AG04449 (cell line): ENCODE measurements at regions not wholly inside any gene's neighbourhood (a gene's known extent, or its start where the extent isn't known, plus 50 kb on each side); places are given as distances from the start of the nearest gene placed in this dataset.

Experiments used
- CTCF ChIA-PET: fragments of 350-600 bp; formaldehyde crosslinking; extraction: SDS; loops from one replicate; lab custom pipeline; 2021; ENCODE audit warnings: antibody characterized with exemption; lab: Yijun Ruan, JAX
- POLR2A ChIA-PET: fragments of 400-600, 350-600 bp; formaldehyde crosslinking; extraction: SDS; loops from one replicate; lab custom pipeline; 2020; ENCODE audit warnings: antibody characterized with exemption, inconsistent platforms; lab: Yijun Ruan, JAX
- DNase-seq: peaks from one replicate; pipeline ENCODE4 v3.0.0-alpha.2; 2010; ENCODE audit warnings: low read depth, low spot score
- H3K4me3 ChIP-seq: 2 replicates; pipeline ENCODE4 v1.5.1; 2011; ENCODE audit warnings: low read depth, mild to moderate bottlenecking, control low read depth, low read length
- CTCF ChIP-seq: IDR thresholded peaks from one replicate; pipeline ENCODE4 v1.5.1; 2011; ENCODE audit warnings: mild to moderate bottlenecking, moderate library complexity, low read length, control low read depth, inconsistent platforms; ENCODE audit not compliant: insufficient read depth; ENCODE audit errors: missing control alignments

DNA sequence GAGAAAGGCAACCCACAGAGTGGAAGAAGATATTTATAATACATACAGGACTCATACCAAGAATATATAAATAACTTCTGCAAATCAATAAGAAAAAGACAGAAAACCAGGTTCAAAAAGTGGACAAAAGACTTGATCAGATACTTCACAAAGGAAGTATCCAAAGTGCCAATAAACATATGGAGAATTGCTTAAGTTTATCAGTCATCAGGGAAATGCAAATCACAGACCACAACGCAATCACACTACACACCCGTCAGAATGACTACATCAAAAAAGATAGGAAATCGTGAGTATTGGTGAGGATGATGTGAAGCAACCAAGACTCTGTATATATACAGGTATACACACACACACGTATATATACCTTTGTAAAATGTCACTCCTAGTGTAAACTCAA lies 180.6 kb downstream of the FAM43A start:
- TF ChIP-seq CTCF = no peak
- no peak overlapping the region for H3K4me3 ChIP-seq
- POLR2A ChIA-PET = no interaction called here
- DNase-seq = no peak
- CTCF ChIA-PET = no interaction called here

GRCh38 chr3:194867270-194867983 lies 181.7 kb downstream of the FAM43A start:
- DNase-seq = no peak
- CTCF ChIA-PET = no interaction called here
- no peak overlapping the region for H3K4me3 ChIP-seq
- no peak for TF ChIP-seq CTCF
- POLR2A ChIA-PET = no interaction called here

- no peak overlapping the region for H3K4me3 ChIP-seq
- POLR2A ChIA-PET = no interaction called here
- no peak for DNase-seq
- no peak for TF ChIP-seq CTCF
- CTCF ChIA-PET = interaction anchor here (0.7 kb wide), 1 partner anchor 181 kb away, joined by 3 read pairs; no protein-coding TSS in a partner anchor
These were observed 183.1 kb downstream of the FAM43A start for GRCh38 chr3:194868831-194869230.

DNA sequence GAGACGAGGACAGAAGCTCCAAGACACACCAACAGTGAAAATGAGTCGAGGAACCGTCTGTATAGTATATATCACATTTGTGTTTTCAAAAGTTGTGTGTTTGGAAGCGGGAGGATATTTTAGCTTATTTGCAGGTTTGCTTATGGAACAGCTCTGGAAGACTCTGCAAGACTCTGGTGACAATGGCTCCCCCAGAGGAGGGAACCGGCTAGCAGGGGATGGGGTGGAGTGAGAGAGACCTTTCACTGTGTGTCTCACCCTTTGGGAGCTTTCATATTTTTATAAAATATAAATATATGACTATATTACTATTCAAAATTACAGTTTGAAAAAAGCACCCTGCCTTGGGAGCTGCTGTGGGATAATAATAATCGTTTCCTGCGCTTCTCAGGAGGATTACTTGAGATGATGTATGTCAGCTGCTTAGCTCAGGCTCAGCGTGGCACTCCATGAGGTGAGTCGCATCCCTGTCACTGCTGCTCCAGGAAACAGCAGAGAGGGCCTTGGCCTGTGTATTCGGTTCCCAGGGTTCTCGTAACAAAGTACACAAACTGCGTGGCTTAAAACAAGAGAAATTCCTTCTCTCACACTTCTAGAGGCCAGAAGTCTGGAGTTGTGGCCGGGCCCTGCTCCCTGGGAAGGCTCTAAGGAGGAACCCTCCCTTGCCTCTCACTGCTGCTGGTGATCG lies 183.9 kb downstream of the FAM43A start:
- TF ChIP-seq CTCF = no peak
- no peak overlapping the region for H3K4me3 ChIP-seq
- POLR2A ChIA-PET = no interaction called here
- CTCF ChIA-PET = interaction anchor here (0.7 kb wide), 2 partner anchors 18 to 182 kb away, joined by 3 to 4 read pairs; no protein-coding TSS in a partner anchor
- no peak for DNase-seq

- no peak for DNase-seq
- POLR2A ChIA-PET = no interaction called here
- no peak overlapping the region for H3K4me3 ChIP-seq
- TF ChIP-seq CTCF = no peak
- CTCF ChIA-PET = interaction anchor here (1.4 kb wide), 1 partner anchor 236 kb away, joined by 5 read pairs; no protein-coding TSS in a partner anchor
These were observed 184.9 kb downstream of the FAM43A start for GRCh38 chr3:194870394-194871110.
